Prostate gland (tissue), 2 donors: ENCODE measurements at regions not wholly inside any gene's neighbourhood (a gene's known extent, or its start where the extent isn't known, plus 50 kb on each side); places are given as distances from the start of the nearest gene placed in this dataset.

Experiments used
- POLR2A ChIP-seq: fragments of 450-650 bp; IDR thresholded peaks from one replicate; pipeline ENCODE4 v1.6.1; 2016; ENCODE audit warnings: antibody characterized with exemption, mild to moderate bottlenecking
- POLR2AphosphoS5 ChIP-seq: sonication (generic); formaldehyde crosslinking; IDR thresholded peaks from one replicate; pipeline ENCODE4 v1.6.1; 2017; ENCODE audit warnings: antibody characterized with exemption
- TF ChIP-seq, protein P1 (sequence below), 4 experiments: fragments of 200-600 bp in 2 of 4; fragments of 450-650 bp in 2 of 4; sonication (generic) in 2 of 4; IDR thresholded peaks; 1 replicate in 3 of 4; 2 replicates in 1 of 4; pipeline ENCODE4 v1.5.1; 2016 to 2019; ENCODE audit warnings: antibody characterized with exemption in 4 of 4, mild to moderate bottlenecking in 2 of 4, moderate library complexity in 2 of 4

DNA sequence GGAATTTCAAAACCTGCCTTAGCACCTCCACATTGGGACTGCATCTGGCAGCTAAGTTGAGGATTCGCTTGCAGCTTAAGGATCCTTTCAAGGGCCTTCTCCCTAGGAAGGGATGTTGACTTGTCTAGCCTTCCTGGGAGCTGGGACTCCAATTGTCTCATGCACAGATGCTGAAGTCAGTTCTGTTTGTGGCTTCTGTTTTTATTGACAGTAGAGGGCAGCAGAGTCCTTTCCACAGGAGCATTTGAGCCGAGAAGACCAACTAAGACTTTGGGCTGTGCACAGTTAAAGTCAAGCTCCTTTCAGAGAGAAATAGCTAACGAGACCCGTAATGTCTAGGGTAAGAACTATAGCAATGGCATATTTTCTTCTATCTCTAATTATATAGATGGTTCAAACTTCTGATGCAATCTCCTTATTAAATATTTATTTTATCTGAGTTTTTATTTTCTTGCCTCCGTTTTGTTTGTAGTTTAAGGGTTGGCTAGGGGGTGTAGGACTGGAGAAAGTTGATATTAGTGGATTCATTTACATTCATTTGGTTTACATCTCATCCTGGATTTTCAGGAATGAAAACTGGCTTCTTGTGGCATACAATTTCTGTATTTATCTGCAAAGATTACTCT, 59.7 kb upstream of the KBTBD8 start:
- TF ChIP-seq, protein P1, sequence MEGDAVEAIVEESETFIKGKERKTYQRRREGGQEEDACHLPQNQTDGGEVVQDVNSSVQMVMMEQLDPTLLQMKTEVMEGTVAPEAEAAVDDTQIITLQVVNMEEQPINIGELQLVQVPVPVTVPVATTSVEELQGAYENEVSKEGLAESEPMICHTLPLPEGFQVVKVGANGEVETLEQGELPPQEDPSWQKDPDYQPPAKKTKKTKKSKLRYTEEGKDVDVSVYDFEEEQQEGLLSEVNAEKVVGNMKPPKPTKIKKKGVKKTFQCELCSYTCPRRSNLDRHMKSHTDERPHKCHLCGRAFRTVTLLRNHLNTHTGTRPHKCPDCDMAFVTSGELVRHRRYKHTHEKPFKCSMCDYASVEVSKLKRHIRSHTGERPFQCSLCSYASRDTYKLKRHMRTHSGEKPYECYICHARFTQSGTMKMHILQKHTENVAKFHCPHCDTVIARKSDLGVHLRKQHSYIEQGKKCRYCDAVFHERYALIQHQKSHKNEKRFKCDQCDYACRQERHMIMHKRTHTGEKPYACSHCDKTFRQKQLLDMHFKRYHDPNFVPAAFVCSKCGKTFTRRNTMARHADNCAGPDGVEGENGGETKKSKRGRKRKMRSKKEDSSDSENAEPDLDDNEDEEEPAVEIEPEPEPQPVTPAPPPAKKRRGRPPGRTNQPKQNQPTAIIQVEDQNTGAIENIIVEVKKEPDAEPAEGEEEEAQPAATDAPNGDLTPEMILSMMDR (IDR thresholded peaks at IDR 0.05) = peak in 3 of 4 experiments; percentile 28 to 48 (median 39)
- no peak for TF ChIP-seq POLR2AphosphoS5
- TF ChIP-seq POLR2A = no peak
